SW 1271 (cell line): ENCODE measurements at regions not wholly inside any gene's neighbourhood (a gene's known extent, or its start where the extent isn't known, plus 50 kb on each side); places are given as distances from the start of the nearest gene placed in this dataset.
"Not testable (repeated sequence)": the region's sequence is repeated elsewhere in the genome, so short reads cannot be mapped to it uniquely, and the experiment has no call there.

Experiments used
- DNase-seq, 2 experiments: peaks; one replicate each; lab custom pipeline; 2025; lab: John Stamatoyannopoulos, UW

GRCh38 chr2:4695281-4695861 lies 992.0 kb downstream of the DCDC2C start:
- no peak for DNase-seq

DNA sequence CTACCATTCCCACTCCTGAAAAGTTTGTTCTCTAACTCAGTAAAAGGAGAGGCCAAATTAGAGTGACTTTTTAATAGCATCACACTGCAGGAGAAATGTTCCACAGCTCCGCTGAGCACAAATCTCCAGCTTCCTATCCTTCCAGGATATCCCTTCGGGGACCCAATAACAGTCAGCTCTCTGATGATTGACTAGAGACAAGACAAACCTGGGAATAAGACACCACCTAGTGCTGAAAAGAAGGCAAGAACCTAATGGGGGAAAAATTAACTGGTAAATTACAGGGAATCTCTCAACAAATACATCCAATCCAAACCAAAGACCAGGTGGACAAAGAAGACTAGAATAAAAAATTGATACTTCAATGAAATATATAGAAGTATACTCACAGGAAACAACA lies 977.1 kb upstream of the SOX11 start:
- DNase-seq = no peak

DNA sequence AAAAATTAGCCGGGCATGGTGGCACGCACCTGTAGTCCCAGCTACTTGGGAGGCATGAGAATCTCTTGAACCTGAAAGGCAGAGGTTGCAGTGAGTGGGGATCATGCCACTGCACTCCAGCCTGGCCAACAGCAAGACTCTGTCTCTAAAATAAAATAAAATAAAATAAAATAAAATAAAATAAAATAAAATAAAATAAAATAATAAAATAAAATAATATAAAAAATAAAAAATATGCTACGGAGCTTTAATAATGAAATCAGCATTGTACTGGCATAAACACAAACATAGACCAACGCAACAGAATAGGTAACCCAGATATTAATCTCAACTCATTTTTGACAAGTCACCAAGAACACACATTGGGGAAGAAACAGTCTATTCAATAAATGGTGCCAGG lies 973.4 kb upstream of the SOX11 start:
- no peak for DNase-seq

GRCh38 chr2:4725618-4726017 lies 966.6 kb upstream of the SOX11 start:
- DNase-seq = no peak

DNA sequence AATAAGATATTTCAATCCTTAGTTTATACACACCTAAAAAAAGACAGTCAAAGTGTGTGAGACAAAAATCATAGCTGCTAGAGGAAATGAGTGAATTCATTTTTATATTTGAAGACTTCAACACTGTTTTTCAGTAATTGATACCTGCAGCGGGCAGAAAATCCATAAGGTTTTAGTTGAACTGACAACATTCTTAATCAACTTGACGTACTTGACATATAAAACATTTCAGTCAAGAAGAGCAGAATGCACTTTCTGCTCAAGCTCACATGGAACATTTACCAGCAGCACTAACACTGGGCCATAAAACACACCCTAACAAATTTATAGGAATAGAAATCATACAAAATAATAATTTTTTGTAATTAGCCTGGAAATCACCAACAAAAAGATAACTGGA lies 959.6 kb upstream of the SOX11 start:
- DNase-seq = no peak

DNA sequence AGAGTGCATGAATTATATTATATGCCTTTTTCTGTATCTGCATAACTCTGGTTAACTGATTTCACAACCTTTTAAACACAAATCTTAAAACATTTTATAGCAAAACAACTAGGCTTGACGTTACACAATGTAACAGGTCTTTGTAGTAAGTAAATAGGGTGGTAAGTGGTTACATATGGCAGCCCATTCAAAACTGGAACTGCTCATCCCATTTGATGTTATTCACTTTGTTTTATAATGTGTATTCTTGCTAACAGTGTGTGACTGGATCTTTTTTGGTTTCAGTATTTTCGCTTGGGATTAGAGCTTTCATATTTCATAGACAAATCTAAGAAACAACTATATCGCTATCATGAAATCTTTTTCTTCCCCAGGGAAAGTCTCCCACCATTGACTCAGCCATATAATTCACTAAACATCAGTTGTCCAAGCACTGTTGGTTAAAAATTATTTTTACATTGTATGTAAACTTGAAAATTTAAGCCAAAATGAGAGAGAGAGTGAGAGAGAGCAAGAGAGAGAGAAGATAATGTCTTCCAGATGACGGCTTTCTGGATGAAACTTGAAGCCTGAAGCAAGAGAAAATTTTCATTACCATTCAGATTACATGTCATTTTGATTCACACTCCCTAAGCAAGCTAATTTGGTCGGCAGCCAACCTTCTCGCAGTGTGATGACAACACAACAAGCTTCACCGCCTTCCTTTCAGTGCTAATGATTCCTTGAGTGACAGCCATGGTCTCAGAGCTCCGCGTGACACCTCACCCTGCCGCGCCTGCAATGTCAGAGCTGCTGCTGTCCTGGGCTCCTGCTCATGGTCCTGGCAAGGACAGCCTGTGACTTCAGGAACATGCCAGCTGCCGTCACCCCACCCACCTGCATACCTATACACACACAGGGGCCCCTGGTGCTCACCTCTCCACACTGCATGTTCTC lies 946.9 kb upstream of the SOX11 start:
- DNase-seq = no peak

- DNase-seq = no peak
Measured at GRCh38 chr2:4753721-4754120, 938.5 kb upstream of the SOX11 start.

DNA sequence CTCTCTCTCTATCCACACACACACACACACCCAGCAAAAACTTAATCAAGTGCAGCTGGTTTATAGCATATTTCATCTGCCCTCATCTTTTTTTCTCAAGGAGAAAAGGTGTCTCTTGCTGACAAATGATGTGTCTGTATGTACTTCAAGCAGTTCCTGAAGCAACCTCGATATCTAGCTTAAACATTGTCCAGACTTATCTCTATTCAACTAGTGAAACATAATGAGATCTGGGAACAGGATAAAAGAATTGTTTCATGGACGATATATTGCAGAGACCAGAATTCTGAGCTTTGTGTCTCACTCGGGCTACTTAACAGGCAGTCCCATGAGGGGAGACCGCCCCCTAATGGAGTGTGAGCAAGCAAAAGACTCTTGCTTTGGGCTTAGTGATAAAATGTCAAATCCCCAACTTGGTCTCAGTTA lies 929.2 kb upstream of the SOX11 start:
- DNase-seq = no peak

DNA sequence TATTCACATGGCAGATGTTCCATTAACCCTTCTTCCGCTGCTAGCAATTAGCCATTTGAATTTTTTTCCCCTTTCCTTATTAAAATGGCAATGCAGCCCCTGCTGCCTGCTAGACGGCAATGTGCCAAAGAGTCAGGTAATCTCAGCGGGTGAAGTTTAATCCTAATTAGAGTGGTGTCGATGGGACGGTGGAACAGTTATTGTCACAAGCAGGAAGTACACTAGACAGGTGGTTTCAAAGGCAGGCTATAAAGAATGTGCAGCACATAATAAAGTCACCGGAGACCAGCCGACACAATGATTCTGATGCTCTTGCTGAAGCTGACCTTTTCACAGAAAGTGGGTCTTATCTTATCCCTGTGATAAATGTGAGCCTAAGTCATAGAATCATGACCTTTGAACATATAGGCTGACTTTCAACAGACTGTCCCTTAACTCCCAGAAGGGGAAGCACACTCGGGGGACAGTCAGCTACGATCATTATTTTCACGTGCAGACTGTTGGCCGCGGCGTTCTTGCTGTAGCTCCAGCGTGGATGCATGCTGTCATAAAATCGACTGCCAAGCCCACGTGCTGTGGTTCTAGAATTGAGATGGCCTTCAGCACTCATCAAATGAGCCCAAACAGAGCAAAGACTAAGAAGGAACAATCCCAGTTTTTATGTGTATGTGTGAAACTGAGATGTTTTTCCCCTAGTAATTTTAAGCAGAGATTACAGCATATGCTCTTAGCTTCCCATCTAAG lies 926.2 kb upstream of the SOX11 start:
- DNase-seq = no peak

DNA sequence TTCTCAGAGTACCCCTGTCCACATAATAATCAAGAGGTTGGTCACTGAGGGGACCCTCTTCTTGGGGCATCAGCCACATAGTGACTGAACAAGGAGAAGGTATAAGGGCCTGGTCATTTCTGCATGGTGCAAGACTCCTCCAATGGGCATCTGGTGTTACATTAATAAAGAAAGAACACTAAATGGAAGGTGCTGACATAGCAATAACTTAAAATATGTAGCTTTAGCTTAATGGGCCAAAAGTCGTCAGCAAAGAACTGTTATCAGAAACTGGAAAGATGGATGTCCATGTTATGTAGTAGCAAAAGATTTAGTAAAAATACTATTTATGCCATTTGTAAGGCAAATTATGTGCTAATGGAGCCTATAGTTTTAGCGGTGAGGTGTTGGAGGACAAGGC lies 916.5 kb upstream of the SOX11 start:
- DNase-seq = no peak

DNA sequence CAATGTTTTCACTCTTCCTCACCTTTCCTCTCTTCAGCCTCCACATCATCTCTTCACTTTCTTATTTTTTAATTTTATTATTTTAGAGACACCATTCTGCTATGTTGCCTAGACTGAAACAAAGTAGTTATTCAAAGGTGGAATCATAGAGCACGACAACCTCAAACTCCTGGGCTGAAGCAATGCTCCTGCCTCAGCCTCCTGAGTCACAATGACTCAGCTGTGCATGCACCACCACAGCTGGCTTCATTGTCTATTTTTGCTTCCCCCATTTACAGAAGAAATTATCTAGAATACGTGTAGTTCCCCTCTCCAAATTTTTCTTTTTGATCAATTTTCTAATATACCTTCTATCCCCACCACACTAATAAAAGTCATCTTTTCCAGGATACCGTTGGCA lies 911.5 kb upstream of the SOX11 start:
- no peak for DNase-seq

- DNase-seq = no peak
Measured at GRCh38 chr2:4782647-4783046, 909.5 kb upstream of the SOX11 start.

DNA sequence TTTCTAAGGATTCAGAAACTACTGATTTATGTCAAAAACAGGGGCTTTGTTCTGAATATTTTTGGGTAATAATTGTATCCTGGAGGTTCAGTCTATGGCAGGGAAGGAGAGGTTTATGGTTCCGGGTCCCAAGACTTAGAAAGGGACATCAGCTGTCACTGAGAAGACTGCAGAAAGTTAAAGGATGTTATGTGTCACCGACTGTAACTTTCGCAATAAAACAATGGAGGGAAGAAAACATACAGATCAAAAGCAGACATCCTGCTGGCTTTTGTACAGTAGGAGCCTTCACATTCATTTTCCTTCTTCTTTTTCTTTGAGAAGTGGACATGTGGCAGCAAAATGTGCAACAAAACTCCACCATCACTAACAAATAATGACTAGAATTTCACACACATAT lies 900.7 kb upstream of the SOX11 start:
- no peak for DNase-seq

- no peak for DNase-seq
Measured at GRCh38 chr2:4792126-4792525, 900.1 kb upstream of the SOX11 start.

GRCh38 chr2:4803396-4803795 lies 888.8 kb upstream of the SOX11 start:
- no peak for DNase-seq

GRCh38 chr2:4814137-4814536 lies 878.0 kb upstream of the SOX11 start:
- not testable (repeated sequence) for DNase-seq

- no peak for DNase-seq
Measured at GRCh38 chr2:4827836-4828235, 864.3 kb upstream of the SOX11 start.

- no peak for DNase-seq
Measured at GRCh38 chr2:4828682-4829374, 863.4 kb upstream of the SOX11 start.

GRCh38 chr2:4831751-4832150 lies 860.4 kb upstream of the SOX11 start:
- DNase-seq = no peak

DNA sequence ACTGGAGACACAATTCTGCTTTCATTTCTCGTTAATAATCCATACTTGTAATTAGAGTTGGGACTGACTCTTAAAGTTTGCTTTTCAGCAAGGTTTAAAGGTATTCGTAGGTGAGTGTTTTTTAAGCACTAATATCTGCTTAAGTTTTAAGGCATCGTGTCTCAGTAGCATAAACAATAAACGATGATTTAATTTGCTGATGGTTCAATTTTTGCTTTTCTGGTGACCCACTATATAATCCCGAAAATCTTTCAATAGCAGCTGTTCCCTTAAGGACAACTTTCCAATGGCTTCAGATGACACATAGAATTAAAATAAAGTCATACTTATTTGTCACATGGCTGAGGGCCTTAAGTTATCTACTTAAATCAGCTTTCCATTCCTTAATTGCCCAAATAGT lies 859.5 kb upstream of the SOX11 start:
- DNase-seq = no peak

- DNase-seq = no peak
Measured at GRCh38 chr2:4838626-4839025, 853.6 kb upstream of the SOX11 start.

DNA sequence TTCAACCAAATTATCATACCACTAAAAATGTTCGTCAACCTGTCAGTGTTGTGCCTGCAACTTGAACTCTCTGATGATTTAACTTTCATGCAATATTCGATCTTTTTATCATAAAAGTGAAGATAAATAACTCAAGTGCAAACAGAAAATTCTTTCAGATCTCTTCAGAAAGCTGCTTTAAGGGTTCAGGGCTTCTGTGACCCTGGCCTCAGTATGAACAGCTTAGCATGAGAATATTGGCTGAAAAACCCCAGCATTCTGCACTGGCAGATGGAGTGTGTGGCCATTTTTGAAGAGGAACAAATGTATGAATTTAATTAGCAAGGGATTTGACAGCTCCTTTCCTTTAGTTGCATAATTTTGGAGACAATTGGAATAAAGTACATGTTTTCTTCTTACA lies 851.4 kb upstream of the SOX11 start:
- DNase-seq = no peak
